Erythroblast (primary cell): ENCODE measurements at regions not wholly inside any gene's neighbourhood (a gene's known extent, or its start where the extent isn't known, plus 50 kb on each side); places are given as distances from the start of the nearest gene placed in this dataset.

ENCODE experiments used
- GATA1 ChIP-seq: IDR thresholded peaks from 2 replicates; pipeline ENCODE4 v1.6.1; 2011; ENCODE audit warnings: low read depth, mild to moderate bottlenecking, control low read depth, low read length, moderate library complexity
- POLR2A ChIP-seq: IDR thresholded peaks from 2 replicates; pipeline ENCODE4 v1.6.1; 2011; ENCODE audit warnings: mild to moderate bottlenecking, low read length

DNA sequence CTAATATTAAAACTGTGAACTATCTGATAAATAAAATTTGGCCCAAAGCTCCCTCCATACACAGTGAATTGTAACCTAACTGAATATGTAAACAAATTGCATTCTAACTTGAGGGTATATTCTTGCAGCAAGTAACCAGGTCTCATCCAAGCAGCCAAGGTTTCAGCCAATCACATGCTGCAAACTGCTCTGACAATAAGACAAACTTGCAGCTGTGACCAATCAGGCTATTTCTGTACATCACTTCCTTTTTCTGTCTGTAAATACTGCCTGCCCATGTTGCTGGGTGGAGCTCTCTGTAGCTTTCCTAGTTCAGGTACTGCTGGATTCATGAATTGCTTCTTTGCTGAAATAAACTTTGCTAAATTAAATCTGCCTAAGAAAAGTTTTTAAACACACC lies 499.0 kb downstream of the GALC start:
- TF ChIP-seq POLR2A (no peak), GATA1 (no peak)
